ENCODE measurements at regions not wholly inside any gene's neighbourhood (a gene's known extent, or its start where the extent isn't known, plus 50 kb on each side); places are given as distances from the start of the nearest gene placed in this dataset.

- no peak for TF ChIP-seq EZH2 (IDR thresholded peaks at IDR 0.05; ENCODE audit: borderline replicate concordance, low read depth, low read length, poor library complexity, severe bottlenecking)
- TF ChIP-seq, protein P1, sequence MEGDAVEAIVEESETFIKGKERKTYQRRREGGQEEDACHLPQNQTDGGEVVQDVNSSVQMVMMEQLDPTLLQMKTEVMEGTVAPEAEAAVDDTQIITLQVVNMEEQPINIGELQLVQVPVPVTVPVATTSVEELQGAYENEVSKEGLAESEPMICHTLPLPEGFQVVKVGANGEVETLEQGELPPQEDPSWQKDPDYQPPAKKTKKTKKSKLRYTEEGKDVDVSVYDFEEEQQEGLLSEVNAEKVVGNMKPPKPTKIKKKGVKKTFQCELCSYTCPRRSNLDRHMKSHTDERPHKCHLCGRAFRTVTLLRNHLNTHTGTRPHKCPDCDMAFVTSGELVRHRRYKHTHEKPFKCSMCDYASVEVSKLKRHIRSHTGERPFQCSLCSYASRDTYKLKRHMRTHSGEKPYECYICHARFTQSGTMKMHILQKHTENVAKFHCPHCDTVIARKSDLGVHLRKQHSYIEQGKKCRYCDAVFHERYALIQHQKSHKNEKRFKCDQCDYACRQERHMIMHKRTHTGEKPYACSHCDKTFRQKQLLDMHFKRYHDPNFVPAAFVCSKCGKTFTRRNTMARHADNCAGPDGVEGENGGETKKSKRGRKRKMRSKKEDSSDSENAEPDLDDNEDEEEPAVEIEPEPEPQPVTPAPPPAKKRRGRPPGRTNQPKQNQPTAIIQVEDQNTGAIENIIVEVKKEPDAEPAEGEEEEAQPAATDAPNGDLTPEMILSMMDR (conservative IDR thresholded peaks at IDR 0.05; ENCODE audit: low read depth, low read length): no peak
- Histone ChIP-seq H3K36me3 (ENCODE audit: insufficient read depth, low read length, poor library complexity, severe bottlenecking) (no peaks in the 10 kb centered on the region), H3K9me3 (ENCODE audit: low read depth, low read length, poor library complexity, severe bottlenecking) (no peaks in the 10 kb centered on the region), H3K27ac (ENCODE audit: low read depth, low read length, poor library complexity, severe bottlenecking) (no peak overlapping the region), H3K4me1 (ENCODE audit: insufficient read depth, low read length, poor library complexity, severe bottlenecking) (no peaks in the 10 kb centered on the region), H3K27me3 (replicated peaks; ENCODE audit: insufficient read depth, low read depth, low read length, poor library complexity) (peaks cover 3% of the 10 kb centered on the region), H3K4me3 (ENCODE audit: low read depth, low read length, poor library complexity, severe bottlenecking) (no peak overlapping the region)
- no peak for DNase-seq (ENCODE audit: low spot score)
- BruUV-seq (replicated peaks): no TSS peak
- POLR2A ChIA-PET (ENCODE audit: low non-redundant PET): no interaction called here
- intact Hi-C loops (cut with micrococcal nuclease; ENCODE audit: unreplicated experiment): no loop called here
- CTCF ChIA-PET: no interaction called here
These were observed 51.6 kb upstream of the TAB2 start for GRCh38 chr6:149265945-149266344.

- DNase-seq (ENCODE audit: low spot score): no peak
- Histone ChIP-seq H3K27me3 (replicated peaks; ENCODE audit: insufficient read depth, low read depth, low read length, poor library complexity) (peaks cover 3% of the 10 kb centered on the region), H3K27ac (ENCODE audit: low read depth, low read length, poor library complexity, severe bottlenecking) (no peak overlapping the region), H3K36me3 (ENCODE audit: insufficient read depth, low read length, poor library complexity, severe bottlenecking) (no peaks in the 10 kb centered on the region), H3K4me1 (ENCODE audit: insufficient read depth, low read length, poor library complexity, severe bottlenecking) (no peaks in the 10 kb centered on the region), H3K9me3 (ENCODE audit: low read depth, low read length, poor library complexity, severe bottlenecking) (no peaks in the 10 kb centered on the region), H3K4me3 (ENCODE audit: low read depth, low read length, poor library complexity, severe bottlenecking) (no peak overlapping the region)
- POLR2A ChIA-PET (ENCODE audit: low non-redundant PET): no interaction called here
- intact Hi-C loops (cut with micrococcal nuclease; ENCODE audit: unreplicated experiment): no loop called here
- CTCF ChIA-PET: no interaction called here
- TF ChIP-seq EZH2 (IDR thresholded peaks at IDR 0.05; ENCODE audit: borderline replicate concordance, low read depth, low read length, poor library complexity, severe bottlenecking): no peak
- TF ChIP-seq, protein P1 (conservative IDR thresholded peaks at IDR 0.05; ENCODE audit: low read depth, low read length): no peak
- no TSS peak for BruUV-seq (replicated peaks)
These were observed 50.9 kb upstream of the TAB2 start for GRCh38 chr6:149266659-149267058.

DNA sequence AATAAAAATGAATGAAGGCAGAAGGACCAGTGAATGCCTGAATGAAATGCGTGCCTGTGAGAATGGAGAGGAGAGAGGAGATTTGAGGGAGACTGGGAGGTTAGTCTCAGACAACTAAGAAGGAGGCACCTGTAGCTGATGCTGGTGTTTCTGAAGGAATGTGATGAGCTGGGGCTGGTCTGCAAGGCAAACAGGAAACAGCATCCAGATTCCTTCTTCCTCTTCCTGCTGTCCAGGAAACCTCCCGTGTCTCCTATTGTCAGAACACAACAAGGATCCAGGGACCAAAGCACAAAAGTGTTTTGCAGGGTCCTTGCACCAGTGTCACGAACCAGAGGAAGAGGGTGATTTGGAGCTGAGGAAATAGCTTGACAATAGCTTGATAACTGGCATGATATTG is 50.4 kb upstream of the TAB2 start:
- no peak overlapping the region for H3K27ac ChIP-seq (ENCODE audit: low read depth, low read length, poor library complexity, severe bottlenecking)
- no peak overlapping the region for H3K4me3 ChIP-seq (ENCODE audit: low read depth, low read length, poor library complexity, severe bottlenecking)
- BruUV-seq (replicated peaks): no TSS peak
- ChIA-PET CTCF (no interaction called here), POLR2A (ENCODE audit: low non-redundant PET) (no interaction called here)
- no peaks in the 10 kb centered on the region for H3K4me1 ChIP-seq (ENCODE audit: insufficient read depth, low read length, poor library complexity, severe bottlenecking)
- no peaks in the 10 kb centered on the region for H3K36me3 ChIP-seq (ENCODE audit: insufficient read depth, low read length, poor library complexity, severe bottlenecking)
- no peak for DNase-seq (ENCODE audit: low spot score)
- TF ChIP-seq, protein P1 (conservative IDR thresholded peaks at IDR 0.05; ENCODE audit: low read depth, low read length): no peak
- no peak for TF ChIP-seq EZH2 (IDR thresholded peaks at IDR 0.05; ENCODE audit: borderline replicate concordance, low read depth, low read length, poor library complexity, severe bottlenecking)
- H3K27me3 ChIP-seq (replicated peaks; ENCODE audit: insufficient read depth, low read depth, low read length, poor library complexity): peaks cover 3% of the 10 kb centered on the region
- H3K9me3 ChIP-seq (ENCODE audit: low read depth, low read length, poor library complexity, severe bottlenecking): no peaks in the 10 kb centered on the region
- intact Hi-C loops (cut with micrococcal nuclease; ENCODE audit: unreplicated experiment): no loop called here
